ENCODE measurements at regions not wholly inside any gene's neighbourhood (a gene's known extent, or its start where the extent isn't known, plus 50 kb on each side); places are given as distances from the start of the nearest gene placed in this dataset.

DNA sequence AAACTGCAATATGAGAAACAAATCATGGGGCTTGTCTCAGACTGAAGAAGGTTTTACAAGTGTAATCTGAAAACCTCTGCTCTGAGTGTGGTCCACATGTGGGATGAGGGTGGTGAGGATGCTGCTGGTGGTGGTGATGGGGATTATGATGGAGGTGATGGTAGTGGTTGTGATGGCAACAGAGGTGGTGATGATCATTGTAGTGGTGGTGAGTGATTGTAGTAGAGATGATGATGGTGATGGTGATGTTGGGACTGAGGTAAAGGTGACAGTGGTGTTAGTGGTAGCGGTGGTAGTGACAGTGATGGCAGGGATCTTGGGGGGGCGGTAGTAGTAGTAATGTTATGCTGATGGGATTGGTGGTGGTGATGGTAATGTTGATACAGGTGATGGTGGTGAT lies 217.8 kb downstream of the ANAPC1 start:
- TF ChIP-seq, protein P1, sequence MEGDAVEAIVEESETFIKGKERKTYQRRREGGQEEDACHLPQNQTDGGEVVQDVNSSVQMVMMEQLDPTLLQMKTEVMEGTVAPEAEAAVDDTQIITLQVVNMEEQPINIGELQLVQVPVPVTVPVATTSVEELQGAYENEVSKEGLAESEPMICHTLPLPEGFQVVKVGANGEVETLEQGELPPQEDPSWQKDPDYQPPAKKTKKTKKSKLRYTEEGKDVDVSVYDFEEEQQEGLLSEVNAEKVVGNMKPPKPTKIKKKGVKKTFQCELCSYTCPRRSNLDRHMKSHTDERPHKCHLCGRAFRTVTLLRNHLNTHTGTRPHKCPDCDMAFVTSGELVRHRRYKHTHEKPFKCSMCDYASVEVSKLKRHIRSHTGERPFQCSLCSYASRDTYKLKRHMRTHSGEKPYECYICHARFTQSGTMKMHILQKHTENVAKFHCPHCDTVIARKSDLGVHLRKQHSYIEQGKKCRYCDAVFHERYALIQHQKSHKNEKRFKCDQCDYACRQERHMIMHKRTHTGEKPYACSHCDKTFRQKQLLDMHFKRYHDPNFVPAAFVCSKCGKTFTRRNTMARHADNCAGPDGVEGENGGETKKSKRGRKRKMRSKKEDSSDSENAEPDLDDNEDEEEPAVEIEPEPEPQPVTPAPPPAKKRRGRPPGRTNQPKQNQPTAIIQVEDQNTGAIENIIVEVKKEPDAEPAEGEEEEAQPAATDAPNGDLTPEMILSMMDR (IDR thresholded peaks at IDR 0.05; ENCODE audit: low read depth, low read length), result no peak
- TF ChIP-seq, protein P2, sequence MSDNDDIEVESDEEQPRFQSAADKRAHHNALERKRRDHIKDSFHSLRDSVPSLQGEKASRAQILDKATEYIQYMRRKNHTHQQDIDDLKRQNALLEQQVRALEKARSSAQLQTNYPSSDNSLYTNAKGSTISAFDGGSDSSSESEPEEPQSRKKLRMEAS (IDR thresholded peaks at IDR 0.05; ENCODE audit: low read depth, low read length), result no peak
- TF ChIP-seq POLR2A (IDR thresholded peaks at IDR 0.05; ENCODE audit: extremely low read depth, insufficient read length), result no peak
